ENCODE measurements at regions not wholly inside any gene's neighbourhood (a gene's known extent, or its start where the extent isn't known, plus 50 kb on each side); places are given as distances from the start of the nearest gene placed in this dataset.

- in situ Hi-C loops (cut with HindIII; ENCODE audit: extremely low pct_ligation_motif_present, low pct_unique_long_range_greater_than_20kb), result no loop called here
- intact Hi-C loops (cut with micrococcal nuclease; ENCODE audit: unreplicated experiment), result no loop called here
- no peak overlapping the region for H3K27ac ChIP-seq (ENCODE audit: extremely low read length, insufficient read depth, low read length)
- DNase-seq (ENCODE audit: low spot score), result no peak
- no peaks in the 10 kb centered on the region for H3K79me2 ChIP-seq (ENCODE audit: insufficient read depth, low read length)
- 6% methylated on average over 4 of the region's 4 CpGs for WGBS (ENCODE audit: low lambda C conversion rate)
- no peaks in the 10 kb centered on the region for H3K36me3 ChIP-seq (replicated peaks in 1 of 2; ENCODE audit: control insufficient read depth in 1 of 2, insufficient read depth in 2 of 2, low read length in 2 of 2)
- no peaks in the 10 kb centered on the region for H3K9me3 ChIP-seq (ENCODE audit: low read length)
- TF ChIP-seq ZBTB7B (CRISPR knock-in tag; IDR thresholded peaks at IDR 0.05), result no peak
- ChIA-PET CTCF (ENCODE audit: low intra/inter-chr PET ratio, low total read pairs) (no interaction called here), POLR2A (no interaction called here)
- no peak overlapping the region for H3K9ac ChIP-seq (ENCODE audit: insufficient read depth, low read depth, low read length)
- no peak for ATAC-seq
- no peak overlapping the region for H2AFZ ChIP-seq (ENCODE audit: low read length)
- no peak overlapping the region for H3K4me2 ChIP-seq (ENCODE audit: low read depth, low read length)
- no peak overlapping the region for H3K4me3 ChIP-seq (replicated peaks in 1 of 3; ENCODE audit: insufficient read depth in 1 of 3, low read depth in 2 of 3, low read length in 3 of 3)
- no peaks in the 10 kb centered on the region for H3K4me1 ChIP-seq (ENCODE audit: insufficient read depth, low read length)
- peaks cover 0 to 17% of the 10 kb centered on the region in 2 experiments; a peak in 3 of 5 replicates for H3K27me3 ChIP-seq (ENCODE audit: control insufficient read depth in 1 of 2, insufficient read depth in 2 of 2, low read length in 2 of 2)
- no TSS peak for BruUV-seq (replicated peaks)
- FAIRE-seq, result no peak
- no peaks in the 10 kb centered on the region for H4K20me1 ChIP-seq (ENCODE audit: insufficient read depth, low read length)
These were observed 131.6 kb upstream of the MGMT start for GRCh38 chr10:129335396-129335795.

- FAIRE-seq, result no peak
- TF ChIP-seq FLYWCH1 (CRISPR knock-in tag; IDR thresholded peaks at IDR 0.05), result no peak
- no peak for TF ChIP-seq FOXP4 (CRISPR knock-in tag; IDR thresholded peaks at IDR 0.05)
- TF ChIP-seq NFYC (CRISPR knock-in tag; IDR thresholded peaks at IDR 0.05), result no peak
- no peak for TF ChIP-seq PRPF4 (IDR thresholded peaks at IDR 0.05; ENCODE audit: low read depth, low read length, poor library complexity, severe bottlenecking)
- no peak for TF ChIP-seq ZNF740 (CRISPR knock-in tag; IDR thresholded peaks at IDR 0.05)
- no peak for TF ChIP-seq ZNF577 (CRISPR knock-in tag; IDR thresholded peaks at IDR 0.05; ENCODE audit: borderline replicate concordance, low read depth)
- TF ChIP-seq ZNF44 (CRISPR knock-in tag; IDR thresholded peaks at IDR 0.05), result no peak
- TF ChIP-seq CREM (IDR thresholded peaks at IDR 0.05), result no peak
- TF ChIP-seq CREM (CRISPR knock-in tag; IDR thresholded peaks at IDR 0.05), result no peak
- TF ChIP-seq HDAC1 (CRISPR knock-in tag; IDR thresholded peaks at IDR 0.05), result no peak
- TF ChIP-seq E2F2 (CRISPR knock-in tag; IDR thresholded peaks at IDR 0.05; ENCODE audit: borderline replicate concordance), result no peak
- no peak for TF ChIP-seq BRF2 (CRISPR knock-in tag; IDR thresholded peaks at IDR 0.05)
- TF ChIP-seq ARNTL (CRISPR knock-in tag; IDR thresholded peaks at IDR 0.05), result no peak
- no peak for TF ChIP-seq SMAD9 (CRISPR knock-in tag; IDR thresholded peaks at IDR 0.05)
- Histone ChIP-seq H3K79me2 (ENCODE audit: insufficient read depth, low read length) (no peaks in the 10 kb centered on the region), H3K4me2 (ENCODE audit: low read depth, low read length) (no peak overlapping the region), H3K27ac (ENCODE audit: extremely low read length, insufficient read depth, low read length) (no peak overlapping the region), H3K9me3 (ENCODE audit: low read length) (no peaks in the 10 kb centered on the region), H3K27me3 (ENCODE audit: control insufficient read depth in 1 of 2, insufficient read depth in 2 of 2, low read length in 2 of 2) (peaks cover 0 to 17% of the 10 kb centered on the region in 2 experiments; a peak in 3 of 5 replicates), H4K20me1 (ENCODE audit: insufficient read depth, low read length) (no peaks in the 10 kb centered on the region), H2AFZ (ENCODE audit: low read length) (no peak overlapping the region), H3K4me3 (replicated peaks in 1 of 3; ENCODE audit: insufficient read depth in 1 of 3, low read depth in 2 of 3, low read length in 3 of 3) (no peak overlapping the region), H3K36me3 (replicated peaks in 1 of 2; ENCODE audit: control insufficient read depth in 1 of 2, insufficient read depth in 2 of 2, low read length in 2 of 2) (no peaks in the 10 kb centered on the region), H3K9ac (ENCODE audit: insufficient read depth, low read depth, low read length) (no peak overlapping the region), H3K4me1 (ENCODE audit: insufficient read depth, low read length) (no peaks in the 10 kb centered on the region)
- ATAC-seq, result no peak
- in situ Hi-C loops (cut with HindIII; ENCODE audit: extremely low pct_ligation_motif_present, low pct_unique_long_range_greater_than_20kb) (no loop called here), intact Hi-C loops (cut with micrococcal nuclease; ENCODE audit: unreplicated experiment) (no loop called here)
- ChIA-PET CTCF (ENCODE audit: low intra/inter-chr PET ratio, low total read pairs) (no interaction called here), POLR2A (no interaction called here)
- DNase-seq (ENCODE audit: low spot score), result no peak
- 35% methylated on average over 5 of the region's 5 CpGs for WGBS (ENCODE audit: low lambda C conversion rate)
- BruUV-seq (replicated peaks), result no TSS peak
These were observed 131.1 kb upstream of the MGMT start for GRCh38 chr10:129335942-129336341.

Measured in HepG2 (cell line).